ENCODE measurements at regions not wholly inside any gene's neighbourhood (a gene's known extent, or its start where the extent isn't known, plus 50 kb on each side); places are given as distances from the start of the nearest gene placed in this dataset.

GRCh38 chr1:167150492-167150833 lies 56.6 kb downstream of the STYXL2 start:
- TF ChIP-seq SP1 (IDR thresholded peaks at IDR 0.05) (no peak), BHLHE40 (IDR thresholded peaks at IDR 0.05; ENCODE audit: borderline replicate concordance) (no peak), FOXA1 (IDR thresholded peaks at IDR 0.05) (no peak), TARDBP (IDR thresholded peaks at IDR 0.05) (no peak), FOXM1 (IDR thresholded peaks at IDR 0.05; ENCODE audit: borderline replicate concordance) (no peak), FOXK2 (IDR thresholded peaks at IDR 0.05) (no peak), PKNOX1 (IDR thresholded peaks at IDR 0.05) (no peak), SUZ12 (IDR thresholded peaks at IDR 0.05) (no peak), CTBP1 (IDR thresholded peaks at IDR 0.05; ENCODE audit: borderline replicate concordance) (no peak), ELF4 (IDR thresholded peaks at IDR 0.05) (no peak), HDGF (IDR thresholded peaks at IDR 0.05; ENCODE audit: borderline replicate concordance) (no peak)

All from HEK293T (cell line).